ENCODE measurements at regions not wholly inside any gene's neighbourhood (a gene's known extent, or its start where the extent isn't known, plus 50 kb on each side); places are given as distances from the start of the nearest gene placed in this dataset.

- TF ChIP-seq, protein P1, sequence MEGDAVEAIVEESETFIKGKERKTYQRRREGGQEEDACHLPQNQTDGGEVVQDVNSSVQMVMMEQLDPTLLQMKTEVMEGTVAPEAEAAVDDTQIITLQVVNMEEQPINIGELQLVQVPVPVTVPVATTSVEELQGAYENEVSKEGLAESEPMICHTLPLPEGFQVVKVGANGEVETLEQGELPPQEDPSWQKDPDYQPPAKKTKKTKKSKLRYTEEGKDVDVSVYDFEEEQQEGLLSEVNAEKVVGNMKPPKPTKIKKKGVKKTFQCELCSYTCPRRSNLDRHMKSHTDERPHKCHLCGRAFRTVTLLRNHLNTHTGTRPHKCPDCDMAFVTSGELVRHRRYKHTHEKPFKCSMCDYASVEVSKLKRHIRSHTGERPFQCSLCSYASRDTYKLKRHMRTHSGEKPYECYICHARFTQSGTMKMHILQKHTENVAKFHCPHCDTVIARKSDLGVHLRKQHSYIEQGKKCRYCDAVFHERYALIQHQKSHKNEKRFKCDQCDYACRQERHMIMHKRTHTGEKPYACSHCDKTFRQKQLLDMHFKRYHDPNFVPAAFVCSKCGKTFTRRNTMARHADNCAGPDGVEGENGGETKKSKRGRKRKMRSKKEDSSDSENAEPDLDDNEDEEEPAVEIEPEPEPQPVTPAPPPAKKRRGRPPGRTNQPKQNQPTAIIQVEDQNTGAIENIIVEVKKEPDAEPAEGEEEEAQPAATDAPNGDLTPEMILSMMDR (IDR thresholded peaks at IDR 0.05; ENCODE audit: insufficient read depth, low read length), result no peak
- no peak for TF ChIP-seq SPI1 (IDR thresholded peaks at IDR 0.05; ENCODE audit: borderline replicate concordance, low read depth)
- TF ChIP-seq POLR2AphosphoS5 (IDR thresholded peaks at IDR 0.05; ENCODE audit: low read depth), result no peak
- no peak for TF ChIP-seq REST (IDR thresholded peaks at IDR 0.05; ENCODE audit: insufficient replicate concordance, low read depth)
Measured at GRCh38 chr18:28425886-28426285, 249.0 kb upstream of the CDH2 start.
